Spleen (tissue), 11 donors: ENCODE measurements at regions not wholly inside any gene's neighbourhood (a gene's known extent, or its start where the extent isn't known, plus 50 kb on each side); places are given as distances from the start of the nearest gene placed in this dataset.
A peak's percentile ranks its signal among the peaks of the same experiment; 100 is the strongest.

Source experiments
- DNase-seq: peaks from one replicate; pipeline ENCODE4 v3.0.0-alpha.2; 2020
- H3K27ac ChIP-seq, 8 donors: fragments of 200-600 bp; sonication (generic) in 7 of 8; 1 replicate in 4 of 8; 2 replicates in 4 of 8; pipeline versions ENCODE4 v1.5.0 to v1.8.0; 2016 to 2021; ENCODE audit warnings: inconsistent platforms in 4 of 8, mild to moderate bottlenecking in 4 of 8, moderate library complexity in 1 of 8
- H3K27me3 ChIP-seq, 7 donors: fragments of 200-600 bp; sonication (generic) in 6 of 7; replicated peaks in 1 of 7; 1 replicate in 4 of 7; 2 replicates in 3 of 7; pipeline versions ENCODE4 v1.5.0 to v1.8.0; 2016 to 2021; ENCODE audit warnings: inconsistent platforms in 3 of 7, mild to moderate bottlenecking in 1 of 7
- H3K36me3 ChIP-seq, 6 donors: fragments of 200-600 bp; sonication (generic) in 5 of 6; 1 replicate in 4 of 6; 2 replicates in 2 of 6; pipeline versions ENCODE4 v1.5.0 to v1.8.0; 2016 to 2021; ENCODE audit warnings: inconsistent platforms in 2 of 6
- H3K4me1 ChIP-seq, 6 donors: fragments of 200-600 bp; sonication (generic) in 5 of 6; 1 replicate in 3 of 6; 2 replicates in 3 of 6; pipeline versions ENCODE4 v1.5.0 to v1.8.0; 2016 to 2021; ENCODE audit warnings: inconsistent platforms in 3 of 6
- H3K4me3 ChIP-seq, 8 donors: fragments of 200-600 bp; sonication (generic) in 7 of 8; 1 replicate in 4 of 8; 2 replicates in 4 of 8; pipeline versions ENCODE4 v1.5.0 to v1.8.0; 2016 to 2021; ENCODE audit warnings: inconsistent platforms in 4 of 8, mild to moderate bottlenecking in 4 of 8, moderate library complexity in 2 of 8
- H3K9me3 ChIP-seq, 8 donors: fragments of 200-600 bp; sonication (generic) in 7 of 8; 1 replicate in 4 of 8; 2 replicates in 4 of 8; pipeline versions ENCODE4 v1.5.0 to v1.8.0; 2016 to 2021; ENCODE audit warnings: inconsistent platforms in 4 of 8
- CTCF ChIP-seq, 11 experiments: fragments of 200-600 bp in 7 of 11; fragments of 450-650 bp in 4 of 11; sonication (generic) in 4 of 11; IDR thresholded peaks in 8 of 11; conservative IDR thresholded peaks in 3 of 11; 1 replicate in 7 of 11; 2 replicates in 4 of 11; pipeline versions ENCODE4 v1.4.0 to v1.8.0; 2016 to 2021; ENCODE audit warnings: antibody characterized with exemption in 11 of 11, inconsistent platforms in 4 of 11, mild to moderate bottlenecking in 1 of 11
- POLR2A ChIP-seq, 3 donors: fragments of 450-650 bp; IDR thresholded peaks; one replicate each; pipeline ENCODE4 v1.5.1; 2017; ENCODE audit warnings: antibody characterized with exemption in 3 of 3, mild to moderate bottlenecking in 1 of 3
- POLR2AphosphoS5 ChIP-seq, 3 donors: sonication (generic); formaldehyde crosslinking; IDR thresholded peaks; one replicate each; pipeline ENCODE4 v1.5.1; 2017; ENCODE audit warnings: antibody characterized with exemption in 3 of 3
- WGBS, 5 donors: extraction: QIAGEN DNeasy Blood & Tissue Kit in 3 of 5; methylation state at CpG; one replicate each; pipeline versions ENCODE4 v1.1.5 to v1.1.7; 2013 to 2018; 5-methylcytosine and 5-hydroxymethylcytosine counted together
- intact Hi-C: fragments of 100-400 bp; cut with DNase I; formaldehyde crosslinking; loops from one replicate; pipeline ENCODE4 v1.15.0; 2023; ENCODE audit warnings: low total_unique reads
- donor health status: healthy with polysubstance abuse.
- donor health status: DM: no; HTN: no; CAD: no; lungs with moderate emphysema.
- donor health status: DM: no; HTN: no; CAD: no.
- donor health status: Bipolar disorder and iron deficiency.
- donor health status: healthy.
- donor health status: DM: no; HTN: no; CAD: no.
- donor health status: DM: yes; HTN: yes; CAD: no.

GRCh38 chr16:80466024-80466987 lies 74.5 kb upstream of the DYNLRB2 start:
- Histone ChIP-seq H3K4me1 (peaks cover 0 to 9% (median 6%) of the 10 kb centered on the region in 6 donors), H3K4me3 (peak overlapping the region in 1 of 8 donors; percentile 36), H3K36me3 (no peaks in the 10 kb centered on the region), H3K27ac (peak overlapping the region in 1 of 8 donors; percentile 33), H3K27me3 (peaks cover 0 to 30% (median 0%) of the 10 kb centered on the region in 7 donors), H3K9me3 (no peaks in the 10 kb centered on the region)
- intact Hi-C loops: no loop called here
- peak; percentile 89 for DNase-seq
- TF ChIP-seq CTCF (IDR thresholded peaks at IDR 0.05 in 8 of 11, conservative IDR thresholded peaks at IDR 0.05 in 3 of 11): peak; percentile 30 to 91 (median 74)
- TF ChIP-seq POLR2A (IDR thresholded peaks at IDR 0.05): no peak
- TF ChIP-seq POLR2AphosphoS5 (IDR thresholded peaks at IDR 0.05): peak in 1 of 3 donors; percentile 11
- 27 to 48% (median 30%) methylated on average over 18 to 24 of the region's 24 CpGs for WGBS, 5 donors

- WGBS, 5 donors: 73 to 87% (median 81%) methylated on average over 8 of the region's 8 CpGs
- H3K36me3 ChIP-seq: no peaks in the 10 kb centered on the region
- no peak for TF ChIP-seq CTCF (IDR thresholded peaks at IDR 0.05 in 8 of 11, conservative IDR thresholded peaks at IDR 0.05 in 3 of 11)
- no peak for TF ChIP-seq POLR2A (IDR thresholded peaks at IDR 0.05)
- no peak for TF ChIP-seq POLR2AphosphoS5 (IDR thresholded peaks at IDR 0.05)
- H3K4me3 ChIP-seq: no peak overlapping the region
- intact Hi-C loops: no loop called here
- peaks cover 0 to 24% (median 0%) of the 10 kb centered on the region in 7 donors for H3K27me3 ChIP-seq
- H3K9me3 ChIP-seq: no peaks in the 10 kb centered on the region
- no peak for DNase-seq
- H3K4me1 ChIP-seq: peaks cover 0 to 9% (median 6%) of the 10 kb centered on the region in 6 donors
- no peak overlapping the region for H3K27ac ChIP-seq
These were observed 76.9 kb upstream of the DYNLRB2 start for GRCh38 chr16:80463751-80464495.

- no peaks in the 10 kb centered on the region for H3K36me3 ChIP-seq
These were observed 77.5 kb upstream of the DYNLRB2 start for GRCh38 chr16:80463326-80463725.

More at GRCh38 chr16:80463326-80463725, 77.5 kb upstream of the DYNLRB2 start:
- Histone ChIP-seq H3K4me3 (no peak overlapping the region), H3K27me3 (peaks cover 0 to 21% (median 0%) of the 10 kb centered on the region in 7 donors), H3K9me3 (no peaks in the 10 kb centered on the region), H3K27ac (no peak overlapping the region), H3K4me1 (peaks cover 0 to 9% (median 6%) of the 10 kb centered on the region in 6 donors)
- intact Hi-C loops: no loop called here
- no peak for DNase-seq
- WGBS, 5 donors: 75 to 95% (median 84%) methylated on average over 2 of the region's 2 CpGs
- no peak for TF ChIP-seq CTCF (IDR thresholded peaks at IDR 0.05 in 8 of 11, conservative IDR thresholded peaks at IDR 0.05 in 3 of 11)
